Erythroblast (primary cell): ENCODE measurements at regions not wholly inside any gene's neighbourhood (a gene's known extent, or its start where the extent isn't known, plus 50 kb on each side); places are given as distances from the start of the nearest gene placed in this dataset.

ENCODE experiments used
- DNase-seq, 2 experiments: peaks; one replicate each; lab custom pipeline; 2025; lab: John Stamatoyannopoulos, UW
- GATA1 ChIP-seq: IDR thresholded peaks from 2 replicates; pipeline ENCODE4 v1.6.1; 2011; ENCODE audit warnings: low read depth, mild to moderate bottlenecking, control low read depth, low read length, moderate library complexity
- POLR2A ChIP-seq: IDR thresholded peaks from 2 replicates; pipeline ENCODE4 v1.6.1; 2011; ENCODE audit warnings: mild to moderate bottlenecking, low read length

- TF ChIP-seq POLR2A, result no peak
- no peak for TF ChIP-seq GATA1
- peak in 1 of 2 experiments; percentile 1 for DNase-seq
Observed at GRCh38 chr4:11487868-11488544, 59.3 kb upstream of the HS3ST1 start.

- no peak for TF ChIP-seq GATA1
- no peak for TF ChIP-seq POLR2A
- DNase-seq, result no peak
Observed at GRCh38 chr4:11487139-11487538, 58.4 kb upstream of the HS3ST1 start.

- DNase-seq, result no peak
- TF ChIP-seq GATA1 (no peak), POLR2A (no peak)
Observed at GRCh38 chr4:11485926-11486325, 57.2 kb upstream of the HS3ST1 start.

GRCh38 chr4:11484531-11484930 is 55.8 kb upstream of the HS3ST1 start:
- TF ChIP-seq GATA1 (no peak), POLR2A (no peak)
- no peak for DNase-seq

GRCh38 chr4:11483046-11483445 is 54.4 kb upstream of the HS3ST1 start:
- TF ChIP-seq GATA1 (no peak), POLR2A (no peak)
- no peak for DNase-seq

GRCh38 chr4:11480683-11481082 is 52.0 kb upstream of the HS3ST1 start:
- TF ChIP-seq GATA1 (no peak), POLR2A (no peak)
- DNase-seq, result no peak
